GM13976 (cell line): ENCODE measurements at regions not wholly inside any gene's neighbourhood (a gene's known extent, or its start where the extent isn't known, plus 50 kb on each side); places are given as distances from the start of the nearest gene placed in this dataset.

Source experiments
- DNase-seq: peaks from one replicate; pipeline ENCODE4 v3.0.0; 2012; ENCODE audit warnings: low spot score
- CTCF ChIP-seq: IDR thresholded peaks from 2 replicates; pipeline ENCODE4 v1.5.1; 2012; ENCODE audit warnings: borderline replicate concordance, mild to moderate bottlenecking; ENCODE audit not compliant: insufficient read depth; ENCODE audit errors: extremely low read depth, missing control alignments, control extremely low read depth
- in situ Hi-C: fragments of 300-500 bp; cut with MboI; formaldehyde crosslinking; loops from one replicate; pipeline ENCODE4 v1.12.0; 2022; ENCODE audit warnings: low sequenced_read_pairs, mixed read lengths, inconsistent platforms; ENCODE audit not compliant: unreplicated experiment

GRCh38 chr13:50580684-50581305 is 262.7 kb downstream of the DLEU7 start:
- DNase-seq = no peak
- TF ChIP-seq CTCF = no peak
- in situ Hi-C loops = no loop called here

GRCh38 chr13:50581586-50582196 is 261.8 kb downstream of the DLEU7 start:
- DNase-seq = no peak
- TF ChIP-seq CTCF = no peak
- in situ Hi-C loops = no loop called here

GRCh38 chr13:50584856-50585580 is 258.5 kb downstream of the DLEU7 start:
- DNase-seq = no peak
- no peak for TF ChIP-seq CTCF
- in situ Hi-C loops = no loop called here

GRCh38 chr13:50585674-50586413 is 257.6 kb downstream of the DLEU7 start:
- in situ Hi-C loops = no loop called here
- TF ChIP-seq CTCF = no peak
- no peak for DNase-seq

- in situ Hi-C loops = no loop called here
- no peak for DNase-seq
- no peak for TF ChIP-seq CTCF
These were observed 256.9 kb downstream of the DLEU7 start for GRCh38 chr13:50586414-50587083.

- TF ChIP-seq CTCF = no peak
- DNase-seq = no peak
- in situ Hi-C loops = no loop called here
These were observed 256.4 kb downstream of the DLEU7 start for GRCh38 chr13:50587115-50587514.
